ENCODE measurements at regions not wholly inside any gene's neighbourhood (a gene's known extent, or its start where the extent isn't known, plus 50 kb on each side); places are given as distances from the start of the nearest gene placed in this dataset.
A peak's percentile ranks its signal among the peaks of the same experiment; 100 is the strongest.

GRCh38 chr11:116345575-116345974 lies 427.2 kb downstream of the BUD13 start:
- intact Hi-C loops (cut with DNase I): no loop called here
- H3K9me3 ChIP-seq: no peaks in the 10 kb centered on the region

GRCh38 chr11:116344601-116345000 lies 428.2 kb downstream of the BUD13 start:
- intact Hi-C loops (cut with DNase I): no loop called here
- no peaks in the 10 kb centered on the region for H3K9me3 ChIP-seq
- H3K4me1 ChIP-seq: peaks cover 0 to 22% (median 8%) of the 10 kb centered on the region in 4 donors
- TF ChIP-seq POLR2A (IDR thresholded peaks at IDR 0.05): no peak
- no peak for TF ChIP-seq CTCF (IDR thresholded peaks at IDR 0.05)
- TF ChIP-seq EP300 (IDR thresholded peaks at IDR 0.05): no peak
- TF ChIP-seq POLR2AphosphoS5 (IDR thresholded peaks at IDR 0.05): no peak
- no peak overlapping the region for H3K27ac ChIP-seq
- WGBS, 2 donors: 51 to 65% methylated on average over 5 of the region's 5 CpGs
- H3K27me3 ChIP-seq: no peaks in the 10 kb centered on the region
- H3K36me3 ChIP-seq: no peaks in the 10 kb centered on the region
- DNase-seq: no peak
- no peak overlapping the region for H3K4me3 ChIP-seq

More at GRCh38 chr11:116345575-116345974, 427.2 kb downstream of the BUD13 start:
- H3K27ac ChIP-seq: no peak overlapping the region
- no peak for DNase-seq
- TF ChIP-seq EP300 (IDR thresholded peaks at IDR 0.05) (no peak), CTCF (IDR thresholded peaks at IDR 0.05) (no peak), POLR2AphosphoS5 (IDR thresholded peaks at IDR 0.05) (peak in 2 of 4 donors; percentile 30 to 66), POLR2A (IDR thresholded peaks at IDR 0.05) (no peak)
- H3K4me3 ChIP-seq: no peak overlapping the region
- no peaks in the 10 kb centered on the region for H3K27me3 ChIP-seq
- 62 to 74% methylated on average over 2 of the region's 2 CpGs for WGBS, 2 donors
- peaks cover 0 to 22% (median 8%) of the 10 kb centered on the region in 4 donors for H3K4me1 ChIP-seq
- no peaks in the 10 kb centered on the region for H3K36me3 ChIP-seq

GRCh38 chr11:116343270-116343669 lies 429.5 kb downstream of the BUD13 start:
- Histone ChIP-seq H3K4me3 (no peak overlapping the region), H3K27me3 (no peaks in the 10 kb centered on the region), H3K36me3 (no peaks in the 10 kb centered on the region), H3K9me3 (no peaks in the 10 kb centered on the region), H3K27ac (no peak overlapping the region), H3K4me1 (peaks cover 0 to 22% (median 8%) of the 10 kb centered on the region in 4 donors)
- TF ChIP-seq CTCF (IDR thresholded peaks at IDR 0.05) (no peak), POLR2A (IDR thresholded peaks at IDR 0.05) (no peak), POLR2AphosphoS5 (IDR thresholded peaks at IDR 0.05) (no peak), EP300 (IDR thresholded peaks at IDR 0.05) (no peak)
- intact Hi-C loops (cut with DNase I): no loop called here
- WGBS, 2 donors: 55 to 72% methylated on average over 3 of the region's 3 CpGs
- no peak for DNase-seq

- no peak for DNase-seq
- Histone ChIP-seq H3K36me3 (no peaks in the 10 kb centered on the region), H3K4me3 (no peak overlapping the region), H3K4me1 (peaks cover 0 to 22% (median 8%) of the 10 kb centered on the region in 4 donors), H3K27me3 (no peaks in the 10 kb centered on the region), H3K9me3 (peaks cover 0 to 5% (median 0%) of the 10 kb centered on the region in 4 donors), H3K27ac (no peak overlapping the region)
- 62 to 83% methylated on average over 7 of the region's 7 CpGs for WGBS, 2 donors
- intact Hi-C loops (cut with DNase I): no loop called here
- TF ChIP-seq POLR2AphosphoS5 (IDR thresholded peaks at IDR 0.05): no peak
- TF ChIP-seq EP300 (IDR thresholded peaks at IDR 0.05): no peak
- TF ChIP-seq CTCF (IDR thresholded peaks at IDR 0.05): no peak
- TF ChIP-seq POLR2A (IDR thresholded peaks at IDR 0.05): no peak
These were observed 430.6 kb downstream of the BUD13 start for GRCh38 chr11:116342148-116342547.
